GM12892 (cell line): ENCODE measurements at regions not wholly inside any gene's neighbourhood (a gene's known extent, or its start where the extent isn't known, plus 50 kb on each side); places are given as distances from the start of the nearest gene placed in this dataset.

Experiments used
- POLR2A ChIP-seq: IDR thresholded peaks from 2 replicates; pipeline ENCODE4 v1.6.1; 2011; ENCODE audit warnings: low read depth, low read length, control low read depth
- POLR2AphosphoS5 ChIP-seq: IDR thresholded peaks from 2 replicates; pipeline ENCODE4 v1.6.1; 2011; ENCODE audit warnings: low read depth, low read length, control low read depth

- TF ChIP-seq POLR2A = no peak
- TF ChIP-seq POLR2AphosphoS5 = no peak
Observed at GRCh38 chr11:11738370-11738769, 103.4 kb upstream of the USP47 start.
